Bronchial epithelial cell (primary cell): ENCODE measurements at regions not wholly inside any gene's neighbourhood (a gene's known extent, or its start where the extent isn't known, plus 50 kb on each side); places are given as distances from the start of the nearest gene placed in this dataset.

Source experiments
- DNase-seq: peaks from one replicate; pipeline ENCODE4 v3.0.0-alpha.2; 2010; ENCODE audit warnings: low read depth
- FAIRE-seq: peaks from 2 replicates; lab custom pipeline; 2011; peaks lifted over from hg19 to GRCh38; lab: Jason Lieb, UNC
- H3K27me3 ChIP-seq: 2 replicates; pipeline ENCODE4 v1.5.1; 2011; ENCODE audit warnings: low read length; ENCODE audit not compliant: control insufficient read depth, insufficient read depth
- H3K36me3 ChIP-seq: 2 replicates; pipeline ENCODE4 v1.5.1; 2011; ENCODE audit warnings: low read length; ENCODE audit not compliant: control insufficient read depth, insufficient read depth
- H3K4me3 ChIP-seq: 2 replicates; pipeline ENCODE4 v1.5.1; 2011; ENCODE audit warnings: mild to moderate bottlenecking, low read depth, low read length, control low read depth
- CTCF ChIP-seq: IDR thresholded peaks from 2 replicates; pipeline ENCODE4 v1.5.1; 2011; ENCODE audit warnings: mild to moderate bottlenecking, moderate library complexity, low read length, control low read depth, inconsistent platforms; ENCODE audit not compliant: insufficient read depth, severe bottlenecking

GRCh38 chr17:31696703-31697325 lies 162.2 kb downstream of the COPRS start:
- H3K4me3 ChIP-seq, result no peak overlapping the region
- TF ChIP-seq CTCF, result no peak
- no peak for FAIRE-seq

GRCh38 chr17:31696184-31696602 lies 162.9 kb downstream of the COPRS start:
- DNase-seq (no peak), FAIRE-seq (no peak)
- Histone ChIP-seq H3K4me3 (no peak overlapping the region), H3K27me3 (no peaks in the 10 kb centered on the region), H3K36me3 (no peaks in the 10 kb centered on the region)
- TF ChIP-seq CTCF, result no peak

More at GRCh38 chr17:31696703-31697325, 162.2 kb downstream of the COPRS start:
- no peak for DNase-seq
- no peaks in the 10 kb centered on the region for H3K27me3 ChIP-seq
- H3K36me3 ChIP-seq, result no peaks in the 10 kb centered on the region

- no peak for TF ChIP-seq CTCF
- DNase-seq (no peak), FAIRE-seq (no peak)
- Histone ChIP-seq H3K4me3 (no peak overlapping the region), H3K36me3 (no peaks in the 10 kb centered on the region), H3K27me3 (no peaks in the 10 kb centered on the region)
Observed at GRCh38 chr17:31695456-31696090, 163.5 kb downstream of the COPRS start.

- H3K36me3 ChIP-seq, result no peaks in the 10 kb centered on the region
- no peak for TF ChIP-seq CTCF
- no peaks in the 10 kb centered on the region for H3K27me3 ChIP-seq
- H3K4me3 ChIP-seq, result no peak overlapping the region
- DNase-seq, result no peak
- FAIRE-seq, result peak; percentile 52
Observed at GRCh38 chr17:31693433-31694220, 165.4 kb downstream of the COPRS start.

GRCh38 chr17:31692632-31693031 lies 166.4 kb downstream of the COPRS start:
- Histone ChIP-seq H3K27me3 (no peaks in the 10 kb centered on the region), H3K4me3 (no peak overlapping the region), H3K36me3 (no peaks in the 10 kb centered on the region)
- FAIRE-seq (no peak), DNase-seq (no peak)
- no peak for TF ChIP-seq CTCF
